ENCODE measurements at regions not wholly inside any gene's neighbourhood (a gene's known extent, or its start where the extent isn't known, plus 50 kb on each side); places are given as distances from the start of the nearest gene placed in this dataset.

DNA sequence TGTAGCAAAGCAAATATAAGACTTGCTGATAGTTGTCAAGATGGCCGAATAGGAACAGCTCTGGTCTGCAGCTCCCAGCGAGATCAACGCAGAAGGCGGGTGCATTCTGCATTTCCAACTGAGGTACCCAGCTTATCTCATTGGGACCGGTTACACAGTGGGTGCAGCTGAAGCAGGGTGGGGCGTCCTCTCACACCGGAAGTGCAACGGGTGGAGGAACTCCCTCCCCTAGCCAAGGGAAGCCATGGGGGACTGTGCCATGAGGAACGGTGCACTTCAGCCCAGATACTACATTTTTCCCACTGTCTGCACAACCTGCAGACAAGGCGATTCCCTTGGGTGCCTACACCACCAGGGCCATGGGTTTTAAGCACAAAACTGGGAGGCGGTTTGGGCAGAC is 382.3 kb upstream of the EMCN start:
- H3K36me3 ChIP-seq (ENCODE audit: control insufficient read depth, insufficient read depth, low read length): no peaks in the 10 kb centered on the region
- no peaks in the 10 kb centered on the region for H3K27me3 ChIP-seq (replicated peaks; ENCODE audit: control insufficient read depth, insufficient read depth, low read length)
- 0 out of 2 replicates have a peak, but pooled peaks cover 9% of the 10 kb centered on the region for H3K4me1 ChIP-seq
- H3K27ac Mint-ChIP-seq (ENCODE audit: unreplicated experiment): no peak overlapping the region
- intact Hi-C loops (cut with micrococcal nuclease; ENCODE audit: unreplicated experiment): no loop called here
- ChIA-PET CTCF (no interaction called here), POLR2A (no interaction called here)
- H3K4me3 Mint-ChIP-seq (ENCODE audit: unreplicated experiment): no peak overlapping the region
- H3K4me1 Mint-ChIP-seq (ENCODE audit: low read depth, unreplicated experiment): peaks cover 12% of the 10 kb centered on the region
- DNase-seq: no peak
- H3K9me3 ChIP-seq: no peaks in the 10 kb centered on the region
- peaks cover 9% of the 10 kb centered on the region for H3K27me3 Mint-ChIP-seq (ENCODE audit: insufficient read depth, unreplicated experiment)
- no peaks in the 10 kb centered on the region for H3K36me3 Mint-ChIP-seq (ENCODE audit: insufficient read depth, unreplicated experiment)
- BruUV-seq (replicated peaks): no TSS peak
- H3K4me3 ChIP-seq (ENCODE audit: low read depth, low read length): no peak overlapping the region
- peaks cover 27% of the 10 kb centered on the region for H3K9me3 Mint-ChIP-seq (ENCODE audit: unreplicated experiment)
- TF ChIP-seq, protein P1, sequence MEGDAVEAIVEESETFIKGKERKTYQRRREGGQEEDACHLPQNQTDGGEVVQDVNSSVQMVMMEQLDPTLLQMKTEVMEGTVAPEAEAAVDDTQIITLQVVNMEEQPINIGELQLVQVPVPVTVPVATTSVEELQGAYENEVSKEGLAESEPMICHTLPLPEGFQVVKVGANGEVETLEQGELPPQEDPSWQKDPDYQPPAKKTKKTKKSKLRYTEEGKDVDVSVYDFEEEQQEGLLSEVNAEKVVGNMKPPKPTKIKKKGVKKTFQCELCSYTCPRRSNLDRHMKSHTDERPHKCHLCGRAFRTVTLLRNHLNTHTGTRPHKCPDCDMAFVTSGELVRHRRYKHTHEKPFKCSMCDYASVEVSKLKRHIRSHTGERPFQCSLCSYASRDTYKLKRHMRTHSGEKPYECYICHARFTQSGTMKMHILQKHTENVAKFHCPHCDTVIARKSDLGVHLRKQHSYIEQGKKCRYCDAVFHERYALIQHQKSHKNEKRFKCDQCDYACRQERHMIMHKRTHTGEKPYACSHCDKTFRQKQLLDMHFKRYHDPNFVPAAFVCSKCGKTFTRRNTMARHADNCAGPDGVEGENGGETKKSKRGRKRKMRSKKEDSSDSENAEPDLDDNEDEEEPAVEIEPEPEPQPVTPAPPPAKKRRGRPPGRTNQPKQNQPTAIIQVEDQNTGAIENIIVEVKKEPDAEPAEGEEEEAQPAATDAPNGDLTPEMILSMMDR (IDR thresholded peaks at IDR 0.05; ENCODE audit: insufficient read depth in 1 of 2, low read depth in 1 of 2, low read length in 1 of 2, severe bottlenecking in 1 of 2, unreplicated experiment in 1 of 2): no peak

DNA sequence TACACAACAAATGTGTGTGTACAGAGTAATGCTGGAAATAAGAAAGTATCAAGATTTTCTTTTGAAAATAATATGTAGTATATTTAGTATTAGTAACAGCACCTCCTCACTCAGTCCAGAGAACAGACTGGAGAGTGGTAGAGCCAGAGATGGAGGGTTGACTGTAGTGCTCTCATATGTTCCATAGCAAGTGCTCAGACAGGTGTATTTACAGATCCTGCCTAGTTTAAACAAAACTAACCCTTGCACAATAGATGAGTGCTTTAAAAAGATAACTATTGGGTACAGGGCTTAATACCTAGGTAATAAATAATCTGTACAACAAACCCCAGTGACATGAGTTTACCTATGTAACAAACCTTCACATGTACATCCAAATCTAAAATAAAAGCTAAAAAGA is 381.0 kb upstream of the EMCN start:
- H3K36me3 ChIP-seq (ENCODE audit: control insufficient read depth, insufficient read depth, low read length): no peaks in the 10 kb centered on the region
- Mint-ChIP-seq H3K4me3 (ENCODE audit: unreplicated experiment) (no peak overlapping the region), H3K27me3 (ENCODE audit: insufficient read depth, unreplicated experiment) (peaks cover 9% of the 10 kb centered on the region), H3K9me3 (ENCODE audit: unreplicated experiment) (peaks cover 27% of the 10 kb centered on the region), H3K4me1 (ENCODE audit: low read depth, unreplicated experiment) (peaks cover 12% of the 10 kb centered on the region), H3K27ac (ENCODE audit: unreplicated experiment) (no peak overlapping the region), H3K36me3 (ENCODE audit: insufficient read depth, unreplicated experiment) (no peaks in the 10 kb centered on the region)
- TF ChIP-seq, protein P1 (IDR thresholded peaks at IDR 0.05; ENCODE audit: insufficient read depth in 1 of 2, low read depth in 1 of 2, low read length in 1 of 2, severe bottlenecking in 1 of 2, unreplicated experiment in 1 of 2): no peak
- H3K4me3 ChIP-seq (ENCODE audit: low read depth, low read length): no peak overlapping the region
- H3K27me3 ChIP-seq (replicated peaks; ENCODE audit: control insufficient read depth, insufficient read depth, low read length): no peaks in the 10 kb centered on the region
- ChIA-PET CTCF (no interaction called here), POLR2A (no interaction called here)
- no peaks in the 10 kb centered on the region for H3K9me3 ChIP-seq
- intact Hi-C loops (cut with micrococcal nuclease; ENCODE audit: unreplicated experiment): no loop called here
- BruUV-seq (replicated peaks): no TSS peak
- H3K4me1 ChIP-seq: 0 out of 2 replicates have a peak, but pooled peaks cover 9% of the 10 kb centered on the region
- peak in 1 of 2 experiments; percentile 19 for DNase-seq

DNA sequence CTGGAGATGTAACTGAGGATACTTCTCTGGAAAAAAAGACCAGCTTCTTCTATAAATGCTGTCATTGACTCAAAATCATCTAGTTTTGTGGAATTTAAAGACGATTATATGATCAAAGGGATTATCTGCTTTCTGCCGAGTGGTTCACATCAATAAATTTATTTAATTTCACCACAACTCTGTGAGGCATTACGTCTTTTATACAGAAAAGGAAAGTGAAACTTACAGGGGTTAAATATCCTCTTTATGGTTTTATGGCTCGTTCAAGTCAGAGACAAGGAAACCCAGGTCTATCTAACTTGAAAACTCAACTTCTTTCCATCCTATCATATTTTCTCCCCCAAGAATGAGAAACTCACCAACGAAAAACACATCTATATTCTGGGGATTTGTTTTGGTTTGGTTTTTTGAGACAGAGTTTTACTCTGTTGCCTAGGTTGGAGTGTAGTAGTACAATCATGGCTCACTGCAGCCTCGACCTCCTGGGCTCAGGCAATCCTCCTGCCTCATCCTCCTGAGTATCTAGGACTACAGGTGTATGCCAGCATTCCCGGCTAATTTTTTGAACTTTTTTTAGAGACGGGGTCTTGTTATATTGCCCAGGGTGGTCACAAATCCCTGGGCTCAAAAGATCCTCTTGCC is 377.9 kb upstream of the EMCN start:
- no peaks in the 10 kb centered on the region for H3K27me3 ChIP-seq (replicated peaks; ENCODE audit: control insufficient read depth, insufficient read depth, low read length)
- Mint-ChIP-seq H3K4me1 (ENCODE audit: low read depth, unreplicated experiment) (no peaks in the 10 kb centered on the region), H3K4me3 (ENCODE audit: unreplicated experiment) (no peak overlapping the region), H3K36me3 (ENCODE audit: insufficient read depth, unreplicated experiment) (no peaks in the 10 kb centered on the region), H3K9me3 (ENCODE audit: unreplicated experiment) (no peaks in the 10 kb centered on the region), H3K27ac (ENCODE audit: unreplicated experiment) (no peak overlapping the region), H3K27me3 (ENCODE audit: insufficient read depth, unreplicated experiment) (no peaks in the 10 kb centered on the region)
- intact Hi-C loops (cut with micrococcal nuclease; ENCODE audit: unreplicated experiment): no loop called here
- BruUV-seq (replicated peaks): no TSS peak
- CTCF ChIA-PET: no interaction called here
- H3K9me3 ChIP-seq: no peaks in the 10 kb centered on the region
- no peak overlapping the region for H3K4me3 ChIP-seq (ENCODE audit: low read depth, low read length)
- H3K4me1 ChIP-seq: 0 out of 2 replicates have a peak, but pooled peaks cover 9% of the 10 kb centered on the region
- H3K36me3 ChIP-seq (ENCODE audit: control insufficient read depth, insufficient read depth, low read length): no peaks in the 10 kb centered on the region
- no peak for DNase-seq
- POLR2A ChIA-PET: no interaction called here
- TF ChIP-seq, protein P1 (IDR thresholded peaks at IDR 0.05; ENCODE audit: insufficient read depth in 1 of 2, low read depth in 1 of 2, low read length in 1 of 2, severe bottlenecking in 1 of 2, unreplicated experiment in 1 of 2): no peak

Measured in Caco-2 (cell line).